B cell (primary cell): ENCODE measurements at regions not wholly inside any gene's neighbourhood (a gene's known extent, or its start where the extent isn't known, plus 50 kb on each side); places are given as distances from the start of the nearest gene placed in this dataset.

Source experiments
- ATAC-seq: fragments of 200-7000 bp; cut with Tn5 transposase; one replicate; pipeline ENCODE4 v1.10.0; 2021; ENCODE audit warnings: low read depth, mild to moderate bottlenecking, moderate number of reproducible peaks, moderate library complexity
- CTCF ChIA-PET: fragments of 350-600 bp; sonication (Branson Sonifier 250); formaldehyde crosslinking; loops from one replicate; lab custom pipeline; 2021; ENCODE audit warnings: antibody characterized with exemption, inconsistent platforms; lab: Charles Lee
- POLR2A ChIA-PET: fragments of 350-600 bp; sonication (Branson Sonifier 250); formaldehyde crosslinking; loops from one replicate; lab custom pipeline; 2021; ENCODE audit warnings: antibody characterized with exemption; lab: Charles Lee
- DNase-seq: peaks from one replicate; pipeline ENCODE4 v3.0.0; 2013
- H2AFZ ChIP-seq: 2 replicates; pipeline ENCODE4 v1.6.1; 2012; ENCODE audit warnings: mild to moderate bottlenecking, low read depth, low read length; ENCODE audit not compliant: insufficient read depth, poor library complexity, severe bottlenecking
- H3K27ac ChIP-seq, 2 donors: 1 replicate in 1 of 2; 2 replicates in 1 of 2; pipeline ENCODE4 v1.5.1; 2012 to 2013; ENCODE audit warnings: low read length in 2 of 2, mild to moderate bottlenecking in 2 of 2, moderate library complexity in 1 of 2
- H3K27me3 ChIP-seq, 4 experiments: fragments of 200-600 bp in 1 of 4; sonication (generic) in 1 of 4; replicated peaks in 1 of 4; 1 replicate in 2 of 4; 2 replicates in 2 of 4; pipeline versions ENCODE4 v1.6.1 to v1.7.0; 2013 to 2016; ENCODE audit warnings: low read length in 3 of 4, mild to moderate bottlenecking in 2 of 4, mixed read lengths in 1 of 4, moderate library complexity in 1 of 4; ENCODE audit not compliant: insufficient read depth in 4 of 4, control insufficient read depth in 3 of 4; ENCODE audit errors: control extremely low read depth in 1 of 4
- H3K36me3 ChIP-seq, 2 experiments: replicated peaks in 1 of 2; 1 replicate in 1 of 2; 2 replicates in 1 of 2; pipeline versions ENCODE4 v1.6.1 to v1.7.1; 2013; ENCODE audit warnings: low read length in 1 of 2; ENCODE audit not compliant: insufficient read depth in 2 of 2, control insufficient read depth in 1 of 2; ENCODE audit errors: control extremely low read depth in 1 of 2, extremely low read depth in 1 of 2
- H3K4me1 ChIP-seq, 2 donors: fragments of 200-600 bp in 1 of 2; sonication (generic) in 1 of 2; 1 replicate in 1 of 2; 2 replicates in 1 of 2; pipeline versions ENCODE4 v1.5.1 to v1.6.1; 2013 to 2017; ENCODE audit warnings: low read length in 2 of 2; ENCODE audit not compliant: control insufficient read depth in 2 of 2, insufficient read depth in 2 of 2
- H3K4me2 ChIP-seq: replicated peaks from 2 replicates; pipeline ENCODE3; 2012; ENCODE audit warnings: mild to moderate bottlenecking, low read depth, low read length; ENCODE audit not compliant: poor library complexity, severe bottlenecking
- H3K4me3 ChIP-seq, 5 experiments: fragments of 200-600 bp in 1 of 5; sonication (generic) in 1 of 5; 1 replicate in 3 of 5; 2 replicates in 2 of 5; pipeline versions ENCODE4 v1.5.1 to v1.7.0; 2011 to 2016; ENCODE audit warnings: low read length in 4 of 5, mild to moderate bottlenecking in 4 of 5, low read depth in 2 of 5, control low read depth in 1 of 5, moderate library complexity in 1 of 5; ENCODE audit not compliant: insufficient read depth in 1 of 5; ENCODE audit errors: control extremely low read depth in 1 of 5, extremely low read depth in 1 of 5
- H3K79me2 ChIP-seq: fragments of 200-600 bp; sonication (generic); one replicate; pipeline ENCODE4 v1.6.0; 2016; ENCODE audit warnings: low read length; ENCODE audit not compliant: control insufficient read depth, insufficient read depth
- H3K9ac ChIP-seq: fragments of 200-600 bp; sonication (generic); 2 replicates; pipeline ENCODE4 v1.6.1; 2017; ENCODE audit warnings: mild to moderate bottlenecking, low read length, moderate library complexity
- H3K9me3 ChIP-seq, 3 donors: one replicate each; pipeline versions ENCODE4 v1.6.1 to v1.7.1; 2013; ENCODE audit warnings: low read length in 2 of 3; ENCODE audit not compliant: control insufficient read depth in 2 of 3, insufficient read depth in 1 of 3; ENCODE audit errors: control extremely low read depth in 1 of 3
- H4K20me1 ChIP-seq: 2 replicates; pipeline ENCODE4 v1.6.0; 2012; ENCODE audit warnings: mild to moderate bottlenecking, low read length; ENCODE audit not compliant: insufficient read depth, control insufficient read depth, poor library complexity, severe bottlenecking
- H3K27ac Mint-ChIP-seq: one replicate; pipeline ENCODE4 v1.8.0; 2021; ENCODE audit warnings: mixed read lengths
- H3K27me3 Mint-ChIP-seq: one replicate; pipeline ENCODE4 v1.8.0; 2021; ENCODE audit warnings: mixed read lengths
- H3K4me1 Mint-ChIP-seq: one replicate; pipeline ENCODE4 v1.8.0; 2021; ENCODE audit warnings: mixed read lengths
- H3K4me3 Mint-ChIP-seq: one replicate; pipeline ENCODE4 v1.8.0; 2021; ENCODE audit warnings: mixed read lengths
- H3K9me3 Mint-ChIP-seq: one replicate; pipeline ENCODE4 v1.8.0; 2022; ENCODE audit warnings: mixed read lengths; ENCODE audit not compliant: insufficient read depth
- EZH2 ChIP-seq: IDR thresholded peaks from 2 replicates; pipeline ENCODE4 v1.6.1; 2012; ENCODE audit warnings: borderline replicate concordance, low read depth, mild to moderate bottlenecking, moderate library complexity, low read length; ENCODE audit not compliant: insufficient read depth, poor library complexity, severe bottlenecking
- WGBS: methylation state at CpG from one replicate; pipeline ENCODE4 v1.1.5; 2013; ENCODE audit warnings: missing lambda C conversion rate; ENCODE audit not compliant: insufficient coverage; 5-methylcytosine and 5-hydroxymethylcytosine counted together
- intact Hi-C: fragments of 100-400 bp; cut with micrococcal nuclease; formaldehyde crosslinking; loops from one replicate; pipeline ENCODE4 v1.10.0; 2022
- TF ChIP-seq, protein P1 (sequence below): fragments of 200-600 bp; IDR thresholded peaks from one replicate; pipeline ENCODE4 v1.8.0; 2022; ENCODE audit warnings: antibody characterized with exemption, mild to moderate bottlenecking

DNA sequence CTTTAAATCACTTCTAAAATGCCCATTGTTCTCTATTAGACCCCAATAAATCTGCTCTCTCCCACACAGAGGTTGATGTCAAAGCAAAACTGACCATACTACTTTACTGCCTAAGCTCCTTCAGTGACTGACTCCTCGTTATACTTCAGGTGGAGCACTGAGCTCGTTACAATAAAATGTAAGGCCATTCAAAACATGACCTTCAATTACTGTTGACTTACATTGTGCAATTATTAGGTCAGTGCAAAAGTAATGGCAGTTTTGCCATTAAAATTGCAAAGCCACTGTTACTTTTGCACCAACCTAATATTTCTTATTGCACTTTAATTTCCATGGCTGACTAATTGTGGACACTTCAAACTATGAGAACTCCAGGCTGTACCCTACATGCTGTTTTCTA is 314.9 kb downstream of the MZT1 start:
- no peaks in the 10 kb centered on the region for H3K36me3 ChIP-seq
- no peak for ATAC-seq
- no peak overlapping the region for H3K4me2 ChIP-seq
- peaks cover 1% of the 10 kb centered on the region for H3K9me3 Mint-ChIP-seq
- WGBS: 80% methylated on average over 1 of the region's 2 CpGs
- H3K27me3 ChIP-seq: no peaks in the 10 kb centered on the region
- H3K27ac ChIP-seq: no peak overlapping the region
- POLR2A ChIA-PET: no interaction called here
- no peak for DNase-seq
- H3K4me3 ChIP-seq: no peak overlapping the region
- CTCF ChIA-PET: no interaction called here
- no peak overlapping the region for H3K27ac Mint-ChIP-seq
- no peak overlapping the region for H2AFZ ChIP-seq
- H3K79me2 ChIP-seq: no peaks in the 10 kb centered on the region
- H3K4me1 Mint-ChIP-seq: no peaks in the 10 kb centered on the region
- TF ChIP-seq, protein P1, sequence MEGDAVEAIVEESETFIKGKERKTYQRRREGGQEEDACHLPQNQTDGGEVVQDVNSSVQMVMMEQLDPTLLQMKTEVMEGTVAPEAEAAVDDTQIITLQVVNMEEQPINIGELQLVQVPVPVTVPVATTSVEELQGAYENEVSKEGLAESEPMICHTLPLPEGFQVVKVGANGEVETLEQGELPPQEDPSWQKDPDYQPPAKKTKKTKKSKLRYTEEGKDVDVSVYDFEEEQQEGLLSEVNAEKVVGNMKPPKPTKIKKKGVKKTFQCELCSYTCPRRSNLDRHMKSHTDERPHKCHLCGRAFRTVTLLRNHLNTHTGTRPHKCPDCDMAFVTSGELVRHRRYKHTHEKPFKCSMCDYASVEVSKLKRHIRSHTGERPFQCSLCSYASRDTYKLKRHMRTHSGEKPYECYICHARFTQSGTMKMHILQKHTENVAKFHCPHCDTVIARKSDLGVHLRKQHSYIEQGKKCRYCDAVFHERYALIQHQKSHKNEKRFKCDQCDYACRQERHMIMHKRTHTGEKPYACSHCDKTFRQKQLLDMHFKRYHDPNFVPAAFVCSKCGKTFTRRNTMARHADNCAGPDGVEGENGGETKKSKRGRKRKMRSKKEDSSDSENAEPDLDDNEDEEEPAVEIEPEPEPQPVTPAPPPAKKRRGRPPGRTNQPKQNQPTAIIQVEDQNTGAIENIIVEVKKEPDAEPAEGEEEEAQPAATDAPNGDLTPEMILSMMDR: no peak
- no peak for TF ChIP-seq EZH2
- intact Hi-C loops: no loop called here
- H4K20me1 ChIP-seq: no peaks in the 10 kb centered on the region
- H3K9me3 ChIP-seq: no peaks in the 10 kb centered on the region
- H3K4me1 ChIP-seq: no peaks in the 10 kb centered on the region
- H3K4me3 Mint-ChIP-seq: no peak overlapping the region
- H3K27me3 Mint-ChIP-seq: no peaks in the 10 kb centered on the region
- H3K9ac ChIP-seq: no peak overlapping the region

DNA sequence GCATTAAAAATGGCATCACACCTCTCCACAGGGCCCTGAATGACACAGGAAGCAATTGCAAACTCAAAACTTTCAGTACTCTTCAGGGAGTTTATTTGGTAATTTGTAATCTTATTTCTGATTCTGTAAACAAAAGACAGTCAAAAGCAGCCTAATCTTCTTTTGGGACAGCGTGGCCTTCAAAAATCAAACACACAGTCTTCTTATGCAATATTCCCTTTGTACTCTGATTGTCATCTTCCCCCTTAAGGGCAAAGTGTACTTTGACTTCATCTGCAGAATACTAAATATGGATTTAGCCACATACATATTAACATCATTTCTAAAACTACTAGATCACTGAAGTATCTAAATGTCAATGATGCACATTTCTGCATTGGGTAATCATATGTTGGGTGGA is 322.0 kb downstream of the MZT1 start:
- H3K79me2 ChIP-seq: no peaks in the 10 kb centered on the region
- H3K4me3 ChIP-seq: no peak overlapping the region
- no peaks in the 10 kb centered on the region for H3K36me3 ChIP-seq
- Mint-ChIP-seq H3K4me1 (no peaks in the 10 kb centered on the region), H3K4me3 (no peak overlapping the region), H3K27me3 (no peaks in the 10 kb centered on the region), H3K27ac (no peak overlapping the region), H3K9me3 (peaks cover 2% of the 10 kb centered on the region)
- H3K27ac ChIP-seq: no peak overlapping the region
- H3K4me2 ChIP-seq: no peak overlapping the region
- intact Hi-C loops: no loop called here
- no peaks in the 10 kb centered on the region for H3K27me3 ChIP-seq
- ChIA-PET POLR2A (no interaction called here), CTCF (no interaction called here)
- H3K4me1 ChIP-seq: no peaks in the 10 kb centered on the region
- WGBS: 90% methylated on average over 1 of the region's 1 CpG
- no peaks in the 10 kb centered on the region for H3K9me3 ChIP-seq
- TF ChIP-seq, protein P1: no peak
- no peak for TF ChIP-seq EZH2
- no peak overlapping the region for H2AFZ ChIP-seq
- no peak for DNase-seq
- no peak for ATAC-seq
- no peak overlapping the region for H3K9ac ChIP-seq
- no peaks in the 10 kb centered on the region for H4K20me1 ChIP-seq
